Testis (tissue), 2 donors: ENCODE measurements at regions not wholly inside any gene's neighbourhood (a gene's known extent, or its start where the extent isn't known, plus 50 kb on each side); places are given as distances from the start of the nearest gene placed in this dataset.

Source experiments
- DNase-seq: peaks from one replicate; pipeline ENCODE4 v3.0.0-alpha.2; 2019
- H3K27ac ChIP-seq, 2 donors: fragments of 200-600 bp; sonication (generic); one replicate each; pipeline ENCODE4 v1.5.1; 2019
- H3K27me3 ChIP-seq: fragments of 200-600 bp; sonication (generic); one replicate; pipeline ENCODE4 v1.5.1; 2019
- H3K36me3 ChIP-seq: fragments of 200-600 bp; sonication (generic); one replicate; pipeline ENCODE4 v1.5.1; 2017; ENCODE audit warnings: low read depth; ENCODE audit errors: missing control alignments
- H3K4me1 ChIP-seq: fragments of 200-600 bp; sonication (generic); one replicate; pipeline ENCODE4 v1.5.1; 2019
- H3K4me3 ChIP-seq, 2 donors: fragments of 200-600 bp; sonication (generic); one replicate each; pipeline ENCODE4 v1.5.1; 2017 to 2019
- H3K9me3 ChIP-seq: fragments of 200-600 bp; sonication (generic); one replicate; pipeline ENCODE4 v1.5.1; 2017
- CTCF ChIP-seq, 3 experiments: fragments of 450-650 bp in 2 of 3; fragments of 200-600 bp in 1 of 3; sonication (generic) in 1 of 3; IDR thresholded peaks; one replicate each; pipeline ENCODE4 v1.5.1; 2016 to 2019; ENCODE audit warnings: antibody characterized with exemption in 3 of 3, mild to moderate bottlenecking in 2 of 3, moderate library complexity in 1 of 3
- POLR2A ChIP-seq: fragments of 450-650 bp; IDR thresholded peaks from one replicate; pipeline ENCODE4 v1.6.1; 2017; ENCODE audit warnings: antibody characterized with exemption, mild to moderate bottlenecking, moderate library complexity
- WGBS, 2 donors: methylation state at CpG; one replicate each; pipeline ENCODE4 v1.1.5; 2018; 5-methylcytosine and 5-hydroxymethylcytosine counted together
- intact Hi-C: fragments of 100-400 bp; cut with DNase I; formaldehyde crosslinking; loops from one replicate; pipeline ENCODE4 v1.15.1; 2023; ENCODE audit warnings: low total_unique reads

DNA sequence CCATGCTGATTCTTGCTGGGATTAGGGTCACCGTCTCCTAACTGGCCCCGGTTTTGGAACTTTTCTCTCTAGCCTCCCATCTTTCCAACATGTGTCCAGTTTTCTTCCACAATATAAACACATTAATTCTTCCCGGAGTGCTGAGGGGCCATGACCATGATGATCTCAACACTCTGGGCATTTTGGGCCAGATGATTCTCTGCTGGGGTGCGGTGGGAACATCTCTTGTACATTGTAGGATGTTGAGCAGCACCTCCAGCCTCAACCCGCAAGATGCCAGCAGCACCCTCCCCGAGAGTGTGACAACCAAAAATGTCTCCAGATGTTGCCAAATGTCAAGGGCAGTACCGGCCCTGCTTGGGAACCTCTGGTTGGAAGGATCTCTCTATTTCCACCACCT is 164.8 kb downstream of the TFAP2C start:
- 84 to 90% methylated on average over 7 of the region's 7 CpGs for WGBS, 2 donors

DNA sequence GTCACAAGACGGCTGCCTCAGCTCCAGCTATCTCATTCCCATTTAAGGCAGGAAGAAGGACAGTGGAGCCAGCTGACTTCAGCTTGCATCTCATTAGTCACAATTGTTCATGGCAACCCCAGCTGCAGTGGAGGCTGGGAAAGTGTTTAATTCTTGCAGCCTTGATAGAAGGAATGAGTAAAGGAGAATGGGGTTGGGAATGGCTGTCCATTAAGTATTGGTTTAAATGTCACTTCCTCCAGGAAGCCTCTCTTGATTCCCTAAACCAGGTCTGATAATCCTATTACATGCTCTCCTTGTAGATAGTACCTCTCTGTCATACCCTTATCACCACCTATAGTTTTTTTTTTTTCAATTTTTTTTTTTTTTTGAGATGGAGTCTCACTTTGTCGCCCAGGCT is 166.4 kb downstream of the TFAP2C start:
- no peaks in the 10 kb centered on the region for H3K9me3 ChIP-seq
- WGBS, 2 donors: 86 to 92% methylated on average over 2 of the region's 2 CpGs
- TF ChIP-seq POLR2A: no peak
- TF ChIP-seq CTCF (IDR thresholded peaks at IDR 0.05): no peak
- H3K27me3 ChIP-seq: no peaks in the 10 kb centered on the region
- intact Hi-C loops: no loop called here
- no peaks in the 10 kb centered on the region for H3K36me3 ChIP-seq
- no peak overlapping the region for H3K27ac ChIP-seq
- no peak for DNase-seq
- H3K4me3 ChIP-seq: no peak overlapping the region
- no peaks in the 10 kb centered on the region for H3K4me1 ChIP-seq

More for the DNA sequence above, 164.8 kb downstream of the TFAP2C start:
- Histone ChIP-seq H3K4me3 (no peak overlapping the region), H3K27me3 (no peaks in the 10 kb centered on the region), H3K36me3 (no peaks in the 10 kb centered on the region), H3K9me3 (no peaks in the 10 kb centered on the region), H3K27ac (no peak overlapping the region), H3K4me1 (no peaks in the 10 kb centered on the region)
- no peak for DNase-seq
- no peak for TF ChIP-seq POLR2A
- TF ChIP-seq CTCF (IDR thresholded peaks at IDR 0.05): no peak
- intact Hi-C loops: no loop called here

DNA sequence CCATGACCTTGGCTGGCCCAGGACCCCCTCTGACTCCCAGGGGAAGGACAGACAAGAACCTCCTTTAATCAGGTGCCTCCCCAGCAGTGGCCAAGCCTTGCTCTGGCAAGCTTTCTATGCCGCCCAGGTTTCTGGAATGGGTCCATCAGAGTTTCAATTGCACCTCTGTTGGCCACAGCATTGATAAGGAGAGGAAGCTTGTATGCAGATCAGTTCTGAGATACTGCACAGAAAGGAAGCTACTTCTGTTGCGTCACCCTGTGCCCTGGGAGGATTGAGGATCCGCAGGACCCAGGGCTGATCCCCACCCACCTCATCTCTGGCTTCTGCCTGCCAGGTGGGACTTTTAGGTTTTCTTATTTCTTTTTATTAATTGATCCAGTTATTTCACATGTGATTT is 167.2 kb downstream of the TFAP2C start:
- no peak for DNase-seq
- no peaks in the 10 kb centered on the region for H3K27me3 ChIP-seq
- H3K27ac ChIP-seq: no peak overlapping the region
- intact Hi-C loops: no loop called here
- TF ChIP-seq POLR2A: no peak
- no peak for TF ChIP-seq CTCF (IDR thresholded peaks at IDR 0.05)
- no peak overlapping the region for H3K4me3 ChIP-seq
- no peaks in the 10 kb centered on the region for H3K9me3 ChIP-seq
- WGBS, 2 donors: 68 to 71% methylated on average over 3 of the region's 3 CpGs
- no peaks in the 10 kb centered on the region for H3K4me1 ChIP-seq
- no peaks in the 10 kb centered on the region for H3K36me3 ChIP-seq

- Histone ChIP-seq H3K27me3 (no peaks in the 10 kb centered on the region), H3K9me3 (no peaks in the 10 kb centered on the region), H3K4me1 (no peaks in the 10 kb centered on the region), H3K4me3 (no peak overlapping the region), H3K27ac (no peak overlapping the region), H3K36me3 (no peaks in the 10 kb centered on the region)
- no peak for TF ChIP-seq POLR2A
- TF ChIP-seq CTCF (IDR thresholded peaks at IDR 0.05): no peak
- DNase-seq: no peak
- intact Hi-C loops: no loop called here
- 74 to 86% methylated on average over 2 of the region's 2 CpGs for WGBS, 2 donors
These were observed 167.9 kb downstream of the TFAP2C start for GRCh38 chr20:56797023-56797422.

GRCh38 chr20:56798634-56799033 is 169.5 kb downstream of the TFAP2C start:
- intact Hi-C loops: no loop called here
- H3K27me3 ChIP-seq: no peaks in the 10 kb centered on the region

More at GRCh38 chr20:56798634-56799033, 169.5 kb downstream of the TFAP2C start:
- H3K4me1 ChIP-seq: no peaks in the 10 kb centered on the region
- no peaks in the 10 kb centered on the region for H3K9me3 ChIP-seq
- 78 to 82% methylated on average over 1 of the region's 1 CpG for WGBS, 2 donors
- DNase-seq: no peak
- H3K36me3 ChIP-seq: no peaks in the 10 kb centered on the region
- no peak overlapping the region for H3K4me3 ChIP-seq
- no peak overlapping the region for H3K27ac ChIP-seq
- TF ChIP-seq POLR2A (no peak), CTCF (IDR thresholded peaks at IDR 0.05) (no peak)
